GM23338 (cell line): ENCODE measurements at regions not wholly inside any gene's neighbourhood (a gene's known extent, or its start where the extent isn't known, plus 50 kb on each side); places are given as distances from the start of the nearest gene placed in this dataset.

ENCODE experiments used
- ATAC-seq: fragments of 200-7000 bp; cut with Tn5 transposase; 3 replicates; pipeline ENCODE4 v1.9.1; 2020
- DNase-seq: peaks from one replicate; pipeline ENCODE4 v3.0.0-alpha.2; 2015; ENCODE audit warnings: low spot score
- H2AFZ ChIP-seq: fragments of 200-600 bp; sonication (generic); 2 replicates; pipeline ENCODE4 v1.8.0; 2016; ENCODE audit warnings: antibody characterized with exemption, mild to moderate bottlenecking, moderate library complexity
- H3F3A ChIP-seq: fragments of 200-600 bp; sonication (generic); replicated peaks from 2 replicates; pipeline ENCODE4 v1.8.0; 2017; ENCODE audit warnings: antibody characterized with exemption, mixed run types, low read depth
- H3K27ac ChIP-seq: fragments of 200-600 bp; sonication (generic); 2 replicates; pipeline ENCODE4 v1.6.1; 2016; ENCODE audit warnings: low read depth
- H3K27me3 ChIP-seq: fragments of 200-600 bp; sonication (generic); 2 replicates; pipeline ENCODE4 v1.8.0; 2016; ENCODE audit warnings: mild to moderate bottlenecking, mixed run types, moderate library complexity; ENCODE audit not compliant: insufficient read depth
- H3K36me3 ChIP-seq: fragments of 200-600 bp; sonication (generic); 2 replicates; pipeline ENCODE4 v1.8.0; 2016; ENCODE audit warnings: mild to moderate bottlenecking; ENCODE audit not compliant: insufficient read depth
- H3K4me1 ChIP-seq: fragments of 200-600 bp; sonication (generic); 2 replicates; pipeline ENCODE4 v1.8.0; 2016; ENCODE audit warnings: mild to moderate bottlenecking, moderate library complexity; ENCODE audit not compliant: insufficient read depth
- H3K4me2 ChIP-seq: fragments of 200-600 bp; sonication (generic); 2 replicates; pipeline ENCODE4 v1.7.1; 2017; ENCODE audit warnings: mixed run types
- H3K4me3 ChIP-seq: fragments of 200-600 bp; sonication (generic); 2 replicates; pipeline ENCODE4 v1.6.1; 2016; ENCODE audit warnings: mixed run types
- H3K79me2 ChIP-seq: fragments of 200-600 bp; sonication (generic); replicated peaks from 2 replicates; pipeline ENCODE4 v1.8.0; 2017; ENCODE audit warnings: mild to moderate bottlenecking; ENCODE audit not compliant: insufficient read depth
- H3K9me2 ChIP-seq: fragments of 200-600 bp; sonication (generic); 2 replicates; pipeline ENCODE4 v1.8.0; 2017; ENCODE audit not compliant: insufficient read depth
- H4K20me1 ChIP-seq: fragments of 200-600 bp; sonication (generic); replicated peaks from 2 replicates; pipeline ENCODE4 v1.8.0; 2017; ENCODE audit warnings: mild to moderate bottlenecking; ENCODE audit not compliant: insufficient read depth
- H3K27ac Mint-ChIP-seq: 2 replicates; pipeline ENCODE4 v1.8.0; 2020; ENCODE audit warnings: inconsistent platforms, mild to moderate bottlenecking, moderate library complexity, mixed read lengths
- H3K27me3 Mint-ChIP-seq: 3 replicates; pipeline ENCODE4 v1.8.0; 2022; ENCODE audit warnings: low read depth, mild to moderate bottlenecking, moderate library complexity, mixed read lengths, inconsistent platforms; ENCODE audit not compliant: insufficient read depth, poor library complexity
- H3K36me3 Mint-ChIP-seq: 3 replicates; pipeline ENCODE4 v1.8.0; 2021; ENCODE audit warnings: low read depth, mild to moderate bottlenecking, inconsistent platforms, moderate library complexity, mixed read lengths
- H3K4me1 Mint-ChIP-seq: 3 replicates; pipeline ENCODE4 v1.8.0; 2020; ENCODE audit warnings: mild to moderate bottlenecking, inconsistent platforms, mixed read lengths
- H3K4me3 Mint-ChIP-seq: 3 replicates; pipeline ENCODE4 v1.8.0; 2021; ENCODE audit warnings: moderate library complexity, mild to moderate bottlenecking, inconsistent platforms, mixed read lengths
- H3K9me3 Mint-ChIP-seq: 3 replicates; pipeline ENCODE4 v1.8.0; 2020; ENCODE audit warnings: moderate library complexity, mild to moderate bottlenecking, inconsistent platforms, mixed read lengths
- CREB1 ChIP-seq: fragments of 250-450 bp; sonication (Bioruptor Pico); IDR thresholded peaks from 2 replicates; pipeline ENCODE4 v1.5.0; 2020; ENCODE audit warnings: low read depth, mild to moderate bottlenecking, moderate library complexity
- ETS1 ChIP-seq: IDR thresholded peaks from 2 replicates; pipeline ENCODE4 v1.6.1; 2016; ENCODE audit warnings: antibody characterized with exemption
- EZH2 ChIP-seq: fragments of 200-600 bp; sonication (generic); IDR thresholded peaks from one replicate; pipeline ENCODE4 v1.8.0; 2017; ENCODE audit warnings: antibody characterized with exemption, mild to moderate bottlenecking, low read depth; ENCODE audit not compliant: unreplicated experiment
- EZH2phosphoT487 ChIP-seq: fragments of 200-600 bp; sonication (generic); IDR thresholded peaks from one replicate; pipeline ENCODE4 v1.8.1; 2018; ENCODE audit warnings: antibody characterized with exemption; ENCODE audit not compliant: unreplicated experiment
- JUNB ChIP-seq: IDR thresholded peaks from one replicate; pipeline ENCODE4 v1.6.1; 2016; ENCODE audit warnings: antibody characterized with exemption; ENCODE audit not compliant: unreplicated experiment
- NANOG ChIP-seq: IDR thresholded peaks from 2 replicates; pipeline ENCODE4 v1.6.1; 2016; ENCODE audit warnings: antibody characterized with exemption, borderline replicate concordance
- POLR2AphosphoS5 ChIP-seq: IDR thresholded peaks from 2 replicates; pipeline ENCODE4 v1.6.1; 2016; ENCODE audit warnings: antibody characterized with exemption, low read depth
- STAT1 ChIP-seq: IDR thresholded peaks from one replicate; pipeline ENCODE4 v1.6.1; 2016; ENCODE audit warnings: antibody characterized with exemption; ENCODE audit not compliant: unreplicated experiment
- ZNF331 ChIP-seq: fragments of 250-450 bp; sonication (Bioruptor Pico); IDR thresholded peaks from 2 replicates; pipeline ENCODE4 v1.5.0; 2020; ENCODE audit warnings: low read depth, mild to moderate bottlenecking, moderate library complexity
- TF ChIP-seq, protein P1 (sequence below), 2 experiments: fragments of 200-600 bp in 1 of 2; sonication (generic) in 1 of 2; conservative IDR thresholded peaks; 2 replicates each; pipeline versions ENCODE4 v1.5.1 to v1.6.1; 2016 to 2017; ENCODE audit warnings: antibody characterized with exemption in 2 of 2, low read depth in 2 of 2, mild to moderate bottlenecking in 2 of 2, moderate library complexity in 1 of 2
- TF ChIP-seq, protein P2 (sequence below): IDR thresholded peaks from one replicate; pipeline ENCODE4 v1.6.1; 2018; ENCODE audit warnings: antibody characterized with exemption; ENCODE audit not compliant: unreplicated experiment

DNA sequence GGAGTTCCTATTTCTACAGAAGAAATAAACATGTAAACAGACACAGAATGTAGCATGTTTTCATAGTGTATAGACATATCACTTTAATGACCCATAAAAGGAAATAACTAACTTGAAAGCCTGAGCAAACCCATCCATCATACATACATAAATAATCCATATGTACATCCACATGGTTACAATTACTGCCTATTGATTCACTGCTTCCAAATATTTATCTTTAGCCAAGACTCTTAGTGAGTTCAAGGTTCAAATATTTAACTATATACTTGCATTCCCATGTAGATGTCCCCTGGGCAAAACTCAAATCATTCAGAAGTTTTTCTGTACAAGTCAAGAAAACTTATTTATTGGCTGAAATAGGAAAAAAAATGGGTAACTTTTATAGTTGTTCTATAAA, 95.4 kb downstream of the CCER1 start:
- H3K4me3 Mint-ChIP-seq = no peak overlapping the region
- H3K27ac ChIP-seq = no peak overlapping the region
- no peak for TF ChIP-seq EZH2phosphoT487
- TF ChIP-seq POLR2AphosphoS5 = no peak
- TF ChIP-seq ETS1 = no peak
- TF ChIP-seq STAT1 = no peak
- TF ChIP-seq NANOG = no peak
- no peak for TF ChIP-seq ZNF331 (CRISPR knock-in tag)
- TF ChIP-seq, protein P1, sequence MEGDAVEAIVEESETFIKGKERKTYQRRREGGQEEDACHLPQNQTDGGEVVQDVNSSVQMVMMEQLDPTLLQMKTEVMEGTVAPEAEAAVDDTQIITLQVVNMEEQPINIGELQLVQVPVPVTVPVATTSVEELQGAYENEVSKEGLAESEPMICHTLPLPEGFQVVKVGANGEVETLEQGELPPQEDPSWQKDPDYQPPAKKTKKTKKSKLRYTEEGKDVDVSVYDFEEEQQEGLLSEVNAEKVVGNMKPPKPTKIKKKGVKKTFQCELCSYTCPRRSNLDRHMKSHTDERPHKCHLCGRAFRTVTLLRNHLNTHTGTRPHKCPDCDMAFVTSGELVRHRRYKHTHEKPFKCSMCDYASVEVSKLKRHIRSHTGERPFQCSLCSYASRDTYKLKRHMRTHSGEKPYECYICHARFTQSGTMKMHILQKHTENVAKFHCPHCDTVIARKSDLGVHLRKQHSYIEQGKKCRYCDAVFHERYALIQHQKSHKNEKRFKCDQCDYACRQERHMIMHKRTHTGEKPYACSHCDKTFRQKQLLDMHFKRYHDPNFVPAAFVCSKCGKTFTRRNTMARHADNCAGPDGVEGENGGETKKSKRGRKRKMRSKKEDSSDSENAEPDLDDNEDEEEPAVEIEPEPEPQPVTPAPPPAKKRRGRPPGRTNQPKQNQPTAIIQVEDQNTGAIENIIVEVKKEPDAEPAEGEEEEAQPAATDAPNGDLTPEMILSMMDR (conservative IDR thresholded peaks at IDR 0.05; ENCODE audit: low read depth in 2 of 2) = no peak
- TF ChIP-seq, protein P2, sequence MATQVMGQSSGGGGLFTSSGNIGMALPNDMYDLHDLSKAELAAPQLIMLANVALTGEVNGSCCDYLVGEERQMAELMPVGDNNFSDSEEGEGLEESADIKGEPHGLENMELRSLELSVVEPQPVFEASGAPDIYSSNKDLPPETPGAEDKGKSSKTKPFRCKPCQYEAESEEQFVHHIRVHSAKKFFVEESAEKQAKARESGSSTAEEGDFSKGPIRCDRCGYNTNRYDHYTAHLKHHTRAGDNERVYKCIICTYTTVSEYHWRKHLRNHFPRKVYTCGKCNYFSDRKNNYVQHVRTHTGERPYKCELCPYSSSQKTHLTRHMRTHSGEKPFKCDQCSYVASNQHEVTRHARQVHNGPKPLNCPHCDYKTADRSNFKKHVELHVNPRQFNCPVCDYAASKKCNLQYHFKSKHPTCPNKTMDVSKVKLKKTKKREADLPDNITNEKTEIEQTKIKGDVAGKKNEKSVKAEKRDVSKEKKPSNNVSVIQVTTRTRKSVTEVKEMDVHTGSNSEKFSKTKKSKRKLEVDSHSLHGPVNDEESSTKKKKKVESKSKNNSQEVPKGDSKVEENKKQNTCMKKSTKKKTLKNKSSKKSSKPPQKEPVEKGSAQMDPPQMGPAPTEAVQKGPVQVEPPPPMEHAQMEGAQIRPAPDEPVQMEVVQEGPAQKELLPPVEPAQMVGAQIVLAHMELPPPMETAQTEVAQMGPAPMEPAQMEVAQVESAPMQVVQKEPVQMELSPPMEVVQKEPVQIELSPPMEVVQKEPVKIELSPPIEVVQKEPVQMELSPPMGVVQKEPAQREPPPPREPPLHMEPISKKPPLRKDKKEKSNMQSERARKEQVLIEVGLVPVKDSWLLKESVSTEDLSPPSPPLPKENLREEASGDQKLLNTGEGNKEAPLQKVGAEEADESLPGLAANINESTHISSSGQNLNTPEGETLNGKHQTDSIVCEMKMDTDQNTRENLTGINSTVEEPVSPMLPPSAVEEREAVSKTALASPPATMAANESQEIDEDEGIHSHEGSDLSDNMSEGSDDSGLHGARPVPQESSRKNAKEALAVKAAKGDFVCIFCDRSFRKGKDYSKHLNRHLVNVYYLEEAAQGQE = no peak
- TF ChIP-seq CREB1 (CRISPR knock-in tag) = no peak
- no peak for TF ChIP-seq EZH2
- no peak for TF ChIP-seq JUNB

More for the DNA sequence above, 95.4 kb downstream of the CCER1 start:
- Mint-ChIP-seq H3K27me3 (no peaks in the 10 kb centered on the region), H3K27ac (no peak overlapping the region), H3K4me1 (no peaks in the 10 kb centered on the region), H3K36me3 (no peaks in the 10 kb centered on the region), H3K9me3 (no peaks in the 10 kb centered on the region)
- no peaks in the 10 kb centered on the region for H3K36me3 ChIP-seq
- ATAC-seq = no peak
- no peaks in the 10 kb centered on the region for H4K20me1 ChIP-seq
- H3K4me3 ChIP-seq = no peak overlapping the region
- H3K27me3 ChIP-seq = no peaks in the 10 kb centered on the region
- H3K4me1 ChIP-seq = no peaks in the 10 kb centered on the region
- H3F3A ChIP-seq = no peaks in the 10 kb centered on the region
- no peak overlapping the region for H2AFZ ChIP-seq
- no peak for DNase-seq
- 0 out of 2 replicates have a peak, but pooled peaks cover 4% of the 10 kb centered on the region for H3K9me2 ChIP-seq
- H3K4me2 ChIP-seq = no peak overlapping the region
- no peaks in the 10 kb centered on the region for H3K79me2 ChIP-seq
